GM13976 (cell line): ENCODE measurements at regions not wholly inside any gene's neighbourhood (a gene's known extent, or its start where the extent isn't known, plus 50 kb on each side); places are given as distances from the start of the nearest gene placed in this dataset.

ENCODE experiments used
- DNase-seq: peaks from one replicate; pipeline ENCODE4 v3.0.0; 2012; ENCODE audit warnings: low spot score
- in situ Hi-C: fragments of 300-500 bp; cut with MboI; formaldehyde crosslinking; loops from one replicate; pipeline ENCODE4 v1.12.0; 2022; ENCODE audit warnings: low sequenced_read_pairs, mixed read lengths, inconsistent platforms; ENCODE audit not compliant: unreplicated experiment
- TF ChIP-seq, protein P1 (sequence below): IDR thresholded peaks from 2 replicates; pipeline ENCODE4 v1.5.1; 2012; ENCODE audit warnings: borderline replicate concordance, mild to moderate bottlenecking; ENCODE audit not compliant: insufficient read depth; ENCODE audit errors: extremely low read depth, missing control alignments, control extremely low read depth

DNA sequence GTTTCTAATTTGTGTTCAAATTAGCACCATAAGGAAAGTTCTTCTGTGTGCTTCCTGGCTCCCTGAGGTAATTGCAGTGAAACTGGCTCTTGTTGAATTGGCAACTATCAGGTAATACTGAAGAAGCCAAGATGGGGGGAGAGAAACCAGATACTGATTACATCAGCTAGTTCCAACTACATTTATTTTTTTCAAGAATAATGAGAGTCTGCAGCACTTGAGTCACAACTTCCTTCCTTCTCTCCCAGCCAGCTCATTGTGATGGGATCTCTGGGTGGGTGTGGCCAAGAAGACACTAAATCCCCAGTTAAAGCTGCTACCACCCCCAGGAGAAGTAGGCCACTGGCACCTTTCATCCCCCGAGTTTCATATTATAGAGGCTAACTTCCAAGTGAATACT lies 100.7 kb upstream of the RXFP2 start:
- in situ Hi-C loops = no loop called here
- TF ChIP-seq, protein P1, sequence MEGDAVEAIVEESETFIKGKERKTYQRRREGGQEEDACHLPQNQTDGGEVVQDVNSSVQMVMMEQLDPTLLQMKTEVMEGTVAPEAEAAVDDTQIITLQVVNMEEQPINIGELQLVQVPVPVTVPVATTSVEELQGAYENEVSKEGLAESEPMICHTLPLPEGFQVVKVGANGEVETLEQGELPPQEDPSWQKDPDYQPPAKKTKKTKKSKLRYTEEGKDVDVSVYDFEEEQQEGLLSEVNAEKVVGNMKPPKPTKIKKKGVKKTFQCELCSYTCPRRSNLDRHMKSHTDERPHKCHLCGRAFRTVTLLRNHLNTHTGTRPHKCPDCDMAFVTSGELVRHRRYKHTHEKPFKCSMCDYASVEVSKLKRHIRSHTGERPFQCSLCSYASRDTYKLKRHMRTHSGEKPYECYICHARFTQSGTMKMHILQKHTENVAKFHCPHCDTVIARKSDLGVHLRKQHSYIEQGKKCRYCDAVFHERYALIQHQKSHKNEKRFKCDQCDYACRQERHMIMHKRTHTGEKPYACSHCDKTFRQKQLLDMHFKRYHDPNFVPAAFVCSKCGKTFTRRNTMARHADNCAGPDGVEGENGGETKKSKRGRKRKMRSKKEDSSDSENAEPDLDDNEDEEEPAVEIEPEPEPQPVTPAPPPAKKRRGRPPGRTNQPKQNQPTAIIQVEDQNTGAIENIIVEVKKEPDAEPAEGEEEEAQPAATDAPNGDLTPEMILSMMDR = no peak
- no peak for DNase-seq

DNA sequence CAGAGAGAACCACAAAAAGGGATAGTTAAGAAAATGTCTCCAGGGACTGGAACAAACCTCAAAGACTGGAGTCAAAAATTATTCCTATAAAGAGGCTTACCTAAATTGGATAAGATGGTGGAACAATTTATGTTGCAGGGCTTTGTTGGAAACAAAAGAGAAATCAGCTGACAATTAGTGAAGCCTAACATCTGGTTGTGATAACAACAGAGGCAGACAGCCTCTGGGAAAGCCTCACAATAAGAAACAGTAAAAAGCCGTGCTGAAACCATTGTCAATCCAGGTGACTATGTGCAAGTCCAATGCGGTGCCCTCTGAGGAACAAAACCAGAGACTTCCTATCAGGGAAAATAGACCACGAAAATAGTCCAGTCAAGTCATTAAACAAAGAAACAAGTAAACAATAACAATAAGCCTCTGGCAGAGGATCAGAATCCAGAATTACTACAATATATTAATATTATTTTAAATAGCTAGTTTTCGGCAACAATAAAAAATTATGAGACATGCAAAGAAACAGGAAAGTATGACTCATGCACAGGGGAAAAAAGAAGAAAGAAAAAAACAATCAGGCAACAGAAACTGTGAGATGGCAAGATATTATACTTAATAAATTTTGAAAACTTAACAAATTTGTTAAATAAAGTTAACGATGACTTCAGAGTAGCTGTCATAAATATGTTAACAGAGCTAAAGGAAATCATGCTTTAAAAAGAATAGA lies 99.7 kb upstream of the RXFP2 start:
- in situ Hi-C loops = no loop called here
- DNase-seq = no peak
- TF ChIP-seq, protein P1 = no peak

DNA sequence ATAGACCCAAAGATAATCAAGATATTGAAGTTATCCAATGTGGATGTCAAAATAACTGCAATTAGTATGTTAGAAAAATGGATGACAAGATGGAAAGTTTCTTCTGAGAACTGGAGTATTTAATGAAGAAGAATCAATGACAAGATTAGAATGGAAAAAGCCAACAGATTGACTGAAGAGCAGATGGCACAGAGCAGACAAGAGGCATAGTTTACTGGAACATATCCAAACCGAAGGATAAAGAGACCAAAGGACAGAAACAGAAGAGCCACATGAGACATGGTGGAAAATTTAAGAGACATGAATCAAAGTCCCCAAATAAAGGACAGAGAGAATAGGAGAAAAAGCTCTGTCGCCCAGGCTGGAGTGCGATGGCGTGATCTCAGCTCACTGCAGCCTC lies 89.6 kb upstream of the RXFP2 start:
- TF ChIP-seq, protein P1 = no peak
- in situ Hi-C loops = no loop called here
- no peak for DNase-seq

DNA sequence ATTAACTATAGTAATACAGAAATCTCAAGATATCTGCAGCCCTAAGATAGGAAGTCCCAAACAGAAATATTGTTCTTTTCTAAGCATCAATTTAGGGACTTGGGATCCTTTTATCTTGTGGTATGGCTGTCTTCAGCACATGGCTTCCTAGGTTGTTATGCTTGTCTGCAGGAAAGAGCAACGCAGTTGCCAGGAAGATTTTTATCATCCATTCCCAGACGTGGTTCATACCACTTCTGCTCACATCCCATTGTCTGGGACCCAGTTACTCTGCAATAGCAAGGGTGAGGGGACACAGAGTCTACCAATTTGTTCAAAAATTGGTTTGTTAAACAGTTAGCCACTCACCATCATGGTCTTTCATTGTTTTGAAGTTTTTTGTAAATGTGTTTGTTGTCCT lies 85.6 kb upstream of the RXFP2 start:
- in situ Hi-C loops = no loop called here
- TF ChIP-seq, protein P1 = no peak
- DNase-seq = no peak

DNA sequence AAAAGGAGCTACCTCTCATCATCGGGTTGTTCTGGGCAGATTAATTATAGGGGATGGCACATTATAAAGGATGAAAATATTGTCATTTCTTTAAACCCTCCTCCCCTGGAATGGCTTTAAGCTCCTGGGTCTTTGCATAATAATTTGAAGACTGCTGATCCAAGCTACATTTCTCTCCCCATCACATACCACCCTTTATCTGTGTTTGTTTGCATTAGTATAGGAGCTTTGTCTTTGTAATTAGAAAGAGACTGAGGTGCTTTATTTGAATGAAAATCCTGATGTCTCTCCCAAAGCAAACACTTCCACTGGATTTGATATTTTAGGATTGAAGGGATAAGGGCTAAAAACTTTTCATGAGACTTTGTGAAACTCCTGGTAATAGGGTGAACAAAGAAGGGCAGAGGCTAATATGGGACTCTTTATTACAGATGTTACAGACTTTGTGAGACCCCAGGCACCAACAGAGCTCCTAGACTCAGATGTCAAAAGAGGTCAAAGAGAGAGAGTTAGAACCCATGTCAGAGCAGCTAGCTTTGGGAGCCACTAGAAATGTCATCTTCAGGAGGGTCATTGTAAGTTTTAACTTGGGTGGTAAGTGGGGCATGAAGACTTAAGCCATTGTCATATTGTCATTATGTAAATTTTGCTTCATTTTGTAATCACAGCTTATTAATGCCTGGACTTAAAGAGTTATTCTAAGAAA lies 75.3 kb upstream of the RXFP2 start:
- in situ Hi-C loops = no loop called here
- DNase-seq = no peak
- TF ChIP-seq, protein P1 = no peak

DNA sequence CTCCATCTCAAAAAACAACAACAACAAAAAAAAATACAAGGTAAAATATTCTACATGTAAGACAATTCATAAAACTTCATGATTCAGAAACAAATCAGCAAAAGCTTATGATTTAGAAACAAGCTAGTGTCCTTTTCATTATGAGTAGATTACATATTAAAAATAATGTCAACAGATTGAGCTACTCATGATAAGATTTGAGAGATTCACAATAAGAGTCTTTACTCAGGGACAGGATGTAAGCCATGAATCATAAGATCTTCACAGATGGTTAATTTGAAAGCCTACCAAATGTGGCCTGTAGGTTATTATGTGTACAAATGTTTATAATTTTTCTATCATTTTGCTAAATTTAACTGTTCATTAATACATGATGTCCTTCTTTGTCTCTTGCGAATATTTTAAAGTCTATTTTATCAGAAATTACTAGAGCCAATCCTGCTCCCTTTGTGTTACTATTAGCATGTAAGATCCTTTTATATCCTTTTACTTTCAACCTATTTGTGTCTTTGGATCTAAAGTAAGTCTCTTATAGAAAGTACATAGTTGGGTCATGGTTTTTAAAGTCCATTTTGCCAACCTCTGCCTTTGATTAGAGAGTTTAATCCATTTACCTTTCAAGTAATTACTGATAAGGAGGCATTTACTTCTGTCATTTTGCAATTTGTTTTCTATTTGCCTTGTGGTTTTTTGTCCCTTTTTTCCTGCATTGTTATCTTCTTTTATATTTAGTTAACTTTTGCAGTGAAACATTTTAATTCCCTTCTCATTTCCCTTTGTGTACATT lies 68.3 kb upstream of the RXFP2 start:
- in situ Hi-C loops = no loop called here
- DNase-seq = no peak
- TF ChIP-seq, protein P1 = no peak
